CD1c-positive myeloid dendritic cell (primary cell): ENCODE measurements at regions not wholly inside any gene's neighbourhood (a gene's known extent, or its start where the extent isn't known, plus 50 kb on each side); places are given as distances from the start of the nearest gene placed in this dataset.
"Not testable (repeated sequence)": the region's sequence is repeated elsewhere in the genome, so short reads cannot be mapped to it uniquely, and the experiment has no call there.

Experiments
- DNase-seq: peaks from one replicate; pipeline ENCODE4 v3.0.0-alpha.2; 2016; ENCODE audit errors: extremely low spot score

GRCh38 chr5:131107128-131107527 is 57.9 kb downstream of the HINT1 start:
- no peak for DNase-seq

DNA sequence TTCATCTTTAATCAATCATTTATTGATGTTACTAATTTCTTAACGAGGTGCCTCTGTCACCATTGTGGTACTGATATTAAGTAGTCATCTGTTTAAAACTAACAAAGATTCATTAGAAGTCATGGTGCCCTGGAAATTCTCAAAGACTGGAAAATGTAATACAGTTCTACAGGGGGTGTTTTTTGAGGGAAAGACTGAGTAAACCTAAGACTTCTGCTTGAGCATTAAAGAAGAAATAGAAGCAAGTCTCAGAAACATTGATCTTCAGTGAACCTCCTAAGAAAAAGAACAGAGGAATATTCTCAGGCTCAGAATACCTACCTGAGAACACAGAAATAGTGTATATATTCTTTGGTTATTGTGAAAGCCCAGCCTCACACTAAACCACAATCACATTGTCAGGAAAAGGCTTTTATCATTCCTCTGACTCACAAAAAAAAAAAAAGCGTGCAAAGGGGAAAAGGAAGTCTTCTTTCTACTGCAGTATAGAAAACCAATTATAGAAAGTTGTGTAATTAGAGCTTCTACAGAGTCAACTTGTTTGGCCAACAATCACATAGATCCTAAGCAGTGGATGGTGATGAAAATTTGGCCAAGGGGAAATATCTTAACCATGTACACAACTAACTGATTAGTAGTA is 60.8 kb downstream of the HINT1 start:
- peak; percentile 56 for DNase-seq

DNA sequence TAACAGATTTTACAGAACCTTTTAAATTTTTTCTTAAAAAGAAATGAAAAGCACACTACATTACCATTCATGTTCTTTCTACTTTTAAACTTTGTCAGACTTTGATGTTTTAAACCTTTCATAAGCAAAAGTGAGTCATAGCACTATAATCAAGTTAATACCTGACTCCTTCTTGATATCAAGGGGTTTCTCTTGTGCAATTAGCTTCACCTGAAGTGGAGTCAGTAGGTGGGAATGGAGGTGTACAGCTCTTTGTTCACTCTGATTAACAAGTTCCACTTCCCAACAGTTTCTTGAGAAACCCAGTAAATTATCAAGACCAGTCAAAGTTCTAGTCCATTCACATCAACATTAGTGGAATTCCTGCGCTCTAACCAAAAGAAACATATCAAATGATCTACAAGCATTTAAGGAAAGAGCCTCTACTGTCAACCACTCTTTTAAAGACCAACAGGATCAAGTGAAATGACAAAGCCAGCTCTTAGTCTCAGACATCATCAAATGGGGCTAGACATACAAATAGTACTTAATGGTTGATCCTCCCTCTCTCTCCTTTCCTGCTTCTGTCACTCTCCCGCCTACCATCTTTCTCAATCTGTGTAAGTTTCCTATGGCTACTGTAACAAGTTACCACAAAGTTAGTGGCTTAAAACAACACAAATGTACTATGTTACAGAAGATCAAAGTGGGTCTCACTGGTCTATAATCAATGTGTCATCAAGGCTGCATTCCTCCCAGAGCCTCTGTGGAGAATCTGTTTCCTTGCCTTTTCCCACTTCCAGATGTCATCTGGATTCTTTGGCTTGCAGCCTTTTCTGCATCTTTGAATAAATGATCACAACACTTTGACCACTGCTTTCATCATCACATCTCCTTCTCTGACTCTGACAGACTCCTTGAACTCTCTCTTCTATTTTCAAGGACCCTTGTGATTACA is 68.0 kb downstream of the HINT1 start:
- no peak for DNase-seq

DNA sequence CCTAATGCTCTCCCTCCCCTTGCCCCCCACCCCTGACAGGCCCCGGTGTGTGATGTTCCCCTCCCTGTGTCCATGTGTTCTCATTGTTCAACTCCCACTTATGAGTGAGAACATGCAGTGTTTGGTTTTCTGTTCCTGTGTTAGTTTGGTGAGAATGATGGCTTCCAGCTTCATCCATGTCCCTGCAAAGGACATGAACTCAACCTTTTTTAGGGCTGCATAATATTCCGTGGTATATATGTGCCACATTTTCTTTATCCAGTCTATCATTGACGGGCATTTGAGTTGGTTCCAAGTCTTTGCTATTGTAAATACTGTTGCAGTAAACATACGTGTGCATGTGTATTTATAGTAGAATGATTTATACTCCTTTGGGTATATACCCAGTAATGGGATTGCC is 69.5 kb downstream of the HINT1 start:
- DNase-seq: not testable (repeated sequence)

DNA sequence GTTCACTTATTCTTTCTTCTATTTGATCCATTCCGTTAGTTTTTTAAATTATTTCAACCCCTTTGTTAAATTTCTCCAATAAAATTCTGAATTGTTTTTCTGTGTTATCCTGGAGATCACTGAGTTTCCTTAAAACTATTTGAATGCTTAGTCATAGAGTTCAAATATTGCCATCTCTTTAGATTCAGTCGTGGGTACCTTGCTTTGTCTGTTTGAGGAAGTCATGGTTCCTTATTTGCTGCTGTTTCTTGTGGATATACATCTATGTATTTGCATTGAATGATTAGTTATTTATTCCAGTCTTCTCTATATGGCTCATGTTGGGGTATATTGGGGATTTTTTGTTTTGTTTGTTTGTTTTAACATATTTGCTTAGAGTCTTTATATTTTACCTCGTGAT is 80.6 kb downstream of the HINT1 start:
- DNase-seq: peak; percentile 53

GRCh38 chr5:131081913-131082488 is 83.1 kb downstream of the HINT1 start:
- no peak for DNase-seq

- DNase-seq: no peak
Observed at GRCh38 chr5:131081374-131081773, 83.7 kb downstream of the HINT1 start.

- no peak for DNase-seq
Observed at GRCh38 chr5:131079232-131079631, 85.8 kb downstream of the HINT1 start.

GRCh38 chr5:131068893-131069643 is 96.0 kb downstream of the HINT1 start:
- DNase-seq: no peak

GRCh38 chr5:131068076-131068475 is 97.0 kb downstream of the HINT1 start:
- peak; percentile 54 for DNase-seq

DNA sequence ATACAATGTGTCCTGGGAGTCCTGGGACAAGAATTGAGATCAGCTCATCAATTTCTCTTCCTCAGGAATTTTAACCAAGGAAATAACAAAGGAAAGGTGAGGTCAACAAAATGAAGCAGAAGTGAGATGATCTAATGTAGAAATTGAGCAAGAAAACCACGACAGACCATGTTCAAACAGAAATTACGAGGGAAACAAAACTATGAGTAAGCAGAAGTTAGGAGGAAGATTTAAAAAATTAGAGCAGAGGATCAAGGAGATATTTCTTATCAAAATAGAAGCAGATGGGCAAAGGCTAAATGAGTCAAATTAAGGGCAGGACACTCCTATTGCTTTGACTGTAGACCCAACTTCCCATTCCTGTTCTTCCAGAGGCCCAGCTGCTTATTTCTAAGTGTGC is 97.4 kb downstream of the HINT1 start:
- DNase-seq: peak; percentile 73

- no peak for DNase-seq
Observed at GRCh38 chr5:131064669-131065371, 100.2 kb downstream of the HINT1 start.

DNA sequence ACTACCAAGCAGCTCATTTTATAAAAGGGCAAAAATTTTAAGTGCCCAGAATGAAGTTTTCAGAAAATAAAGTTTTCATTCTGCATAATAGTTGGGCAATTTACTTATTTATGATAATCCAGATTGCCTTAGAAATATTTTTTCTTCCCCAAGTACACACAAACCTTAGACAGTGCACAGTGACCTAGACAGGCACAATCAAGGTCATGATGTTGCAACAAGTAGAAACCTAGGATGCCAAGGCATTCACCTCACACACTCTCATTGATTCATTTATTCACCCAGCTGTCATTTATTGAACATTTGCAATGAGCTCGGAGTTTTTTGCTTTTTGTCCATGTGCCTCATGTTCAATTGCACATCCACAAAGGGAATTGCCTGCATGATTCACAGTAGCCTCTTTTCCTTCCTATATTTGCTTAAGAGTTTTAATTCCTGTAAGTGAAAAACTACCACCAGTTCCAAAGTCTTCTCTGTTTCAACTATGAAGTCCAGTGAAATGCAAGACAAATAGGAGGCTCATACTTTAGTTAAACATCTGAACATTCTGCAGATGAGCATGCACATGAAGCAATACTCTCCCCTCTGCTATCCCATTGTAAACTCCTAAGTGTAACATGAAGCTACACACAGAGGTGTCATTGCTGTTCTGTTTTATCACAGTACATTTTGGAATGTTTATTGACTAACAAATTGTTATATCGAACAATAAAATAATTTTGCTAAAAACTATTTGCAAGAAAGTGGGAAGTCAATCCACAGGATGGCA is 122.9 kb downstream of the HINT1 start:
- DNase-seq: no peak

DNA sequence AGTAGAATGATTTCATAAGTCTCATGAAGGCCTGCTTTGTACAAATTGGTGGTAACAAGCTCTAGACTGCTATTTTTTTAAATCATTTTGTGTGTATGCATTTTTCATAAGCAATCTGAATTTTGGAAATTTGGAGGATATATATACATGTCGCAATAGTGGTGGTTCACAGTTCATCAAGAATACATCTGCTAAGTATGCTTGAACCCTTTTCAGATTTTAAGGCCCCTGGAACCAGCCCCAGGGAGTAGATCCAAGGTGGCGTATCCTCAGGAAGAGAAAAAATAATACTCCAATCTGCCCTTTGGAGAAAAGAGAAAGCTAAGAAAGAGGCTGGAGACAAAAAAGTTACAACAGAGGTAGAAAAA is 141.6 kb downstream of the HINT1 start:
- DNase-seq: no peak

GRCh38 chr5:131022811-131023497 is 142.1 kb downstream of the HINT1 start:
- no peak for DNase-seq

GRCh38 chr5:131021646-131022045 is 143.4 kb downstream of the HINT1 start:
- DNase-seq: no peak

DNA sequence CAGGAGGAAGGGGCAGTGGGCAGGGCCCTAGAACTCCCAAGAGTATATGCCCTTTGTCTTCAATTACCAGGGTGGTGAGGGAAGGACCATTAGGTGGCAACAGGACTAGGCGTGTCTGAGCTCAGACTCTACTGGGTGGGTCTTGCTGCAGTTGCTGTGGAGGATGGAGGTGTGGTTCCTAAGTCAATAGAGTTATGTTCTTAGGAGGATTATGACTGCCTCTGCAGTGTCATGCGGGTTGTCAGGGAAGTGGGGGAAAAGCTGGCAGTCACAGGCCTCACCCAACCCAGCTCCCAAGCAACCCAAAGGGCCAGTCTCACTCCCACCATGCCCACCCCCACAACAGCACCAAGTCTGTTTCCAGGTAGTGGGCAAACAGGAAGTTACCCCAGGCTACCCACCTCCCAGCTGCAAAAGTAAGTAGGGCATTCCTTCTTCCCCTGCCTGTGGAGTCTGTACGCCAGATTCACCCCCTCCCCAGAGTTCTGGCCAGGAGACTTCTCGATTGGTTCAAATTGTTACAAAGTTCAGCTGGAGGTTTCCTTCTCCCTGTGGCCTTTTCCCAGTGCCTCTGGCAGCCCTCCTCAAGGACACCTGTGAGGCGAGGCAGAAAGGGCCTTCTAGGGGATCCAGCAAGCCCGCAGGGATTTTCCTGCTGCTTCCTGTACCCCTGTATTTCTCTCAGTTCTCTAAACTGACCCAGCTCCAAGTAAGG is 145.3 kb downstream of the HINT1 start:
- DNase-seq: no peak

- DNase-seq: no peak
Observed at GRCh38 chr5:131019111-131019510, 145.9 kb downstream of the HINT1 start.

DNA sequence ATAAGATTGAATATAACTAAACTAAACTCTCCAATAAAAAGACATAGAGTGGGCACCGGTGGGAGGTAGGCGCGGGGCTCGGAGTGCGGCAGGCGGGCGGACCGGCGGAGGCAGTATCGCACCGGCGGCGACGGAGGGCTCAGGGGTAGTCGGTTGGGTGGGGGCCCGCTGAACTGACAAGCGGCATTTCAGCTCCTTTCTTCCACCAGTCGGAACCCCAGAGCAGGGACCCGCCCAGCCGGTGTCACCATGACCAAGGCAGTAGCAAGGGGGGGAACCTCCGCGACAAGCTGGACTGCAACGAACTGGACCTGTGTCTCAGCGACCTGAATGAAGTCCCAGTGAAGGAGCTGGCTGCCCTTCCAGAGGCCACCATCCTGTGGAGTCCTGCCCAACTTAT is 156.7 kb downstream of the HINT1 start:
- no peak for DNase-seq
